ENCODE measurements at regions not wholly inside any gene's neighbourhood (a gene's known extent, or its start where the extent isn't known, plus 50 kb on each side); places are given as distances from the start of the nearest gene placed in this dataset.
"Not testable (repeated sequence)": the region's sequence is repeated elsewhere in the genome, so short reads cannot be mapped to it uniquely, and the experiment has no call there.

DNA sequence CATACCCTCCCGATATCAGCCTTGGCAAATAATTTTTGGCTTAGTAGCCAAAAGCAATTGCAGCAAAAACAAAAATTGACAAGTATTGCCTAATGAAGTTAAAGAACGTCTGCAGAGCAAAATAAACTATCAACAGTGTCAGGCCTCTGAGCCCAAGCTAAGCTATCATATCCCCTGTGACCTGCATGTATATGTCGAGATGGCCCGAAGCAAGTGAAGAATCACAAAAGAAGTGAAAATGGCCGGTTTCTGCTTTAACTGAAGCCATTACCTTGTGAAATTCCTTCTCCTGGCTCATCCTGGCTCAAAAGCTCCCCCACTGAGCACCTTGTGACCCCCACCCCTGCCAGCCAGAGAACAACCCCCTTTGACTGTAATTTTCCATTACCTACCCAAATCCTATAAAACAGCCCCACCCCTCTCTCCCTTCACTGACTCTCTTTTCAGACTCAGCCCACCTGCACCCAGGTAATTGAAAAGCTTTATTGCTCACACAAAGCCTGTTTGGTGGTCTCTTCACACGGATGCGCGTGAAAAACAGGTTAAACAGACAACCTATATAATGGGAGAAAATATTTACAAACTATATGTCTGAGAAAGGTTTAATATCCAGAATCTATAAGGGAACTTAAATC is 466.3 kb downstream of the PYDC2 start:
- TF ChIP-seq, protein P1, sequence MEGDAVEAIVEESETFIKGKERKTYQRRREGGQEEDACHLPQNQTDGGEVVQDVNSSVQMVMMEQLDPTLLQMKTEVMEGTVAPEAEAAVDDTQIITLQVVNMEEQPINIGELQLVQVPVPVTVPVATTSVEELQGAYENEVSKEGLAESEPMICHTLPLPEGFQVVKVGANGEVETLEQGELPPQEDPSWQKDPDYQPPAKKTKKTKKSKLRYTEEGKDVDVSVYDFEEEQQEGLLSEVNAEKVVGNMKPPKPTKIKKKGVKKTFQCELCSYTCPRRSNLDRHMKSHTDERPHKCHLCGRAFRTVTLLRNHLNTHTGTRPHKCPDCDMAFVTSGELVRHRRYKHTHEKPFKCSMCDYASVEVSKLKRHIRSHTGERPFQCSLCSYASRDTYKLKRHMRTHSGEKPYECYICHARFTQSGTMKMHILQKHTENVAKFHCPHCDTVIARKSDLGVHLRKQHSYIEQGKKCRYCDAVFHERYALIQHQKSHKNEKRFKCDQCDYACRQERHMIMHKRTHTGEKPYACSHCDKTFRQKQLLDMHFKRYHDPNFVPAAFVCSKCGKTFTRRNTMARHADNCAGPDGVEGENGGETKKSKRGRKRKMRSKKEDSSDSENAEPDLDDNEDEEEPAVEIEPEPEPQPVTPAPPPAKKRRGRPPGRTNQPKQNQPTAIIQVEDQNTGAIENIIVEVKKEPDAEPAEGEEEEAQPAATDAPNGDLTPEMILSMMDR (IDR thresholded peaks at IDR 0.05; ENCODE audit: low read depth, low read length, poor library complexity, severe bottlenecking) = not testable (repeated sequence)
- not testable (repeated sequence) for TF ChIP-seq EZH2phosphoT487 (IDR thresholded peaks at IDR 0.05; ENCODE audit: borderline replicate concordance, low read length)

All from DOHH2 (cell line).